Activated CD8-positive, alpha-beta T cell treated with anti-CD3 and anti-CD28 coated beads for 36 hours (primary cell): ENCODE measurements at regions not wholly inside any gene's neighbourhood (a gene's known extent, or its start where the extent isn't known, plus 50 kb on each side); places are given as distances from the start of the nearest gene placed in this dataset.

Experiments used
- ATAC-seq: fragments of 200-7000 bp; cut with Tn5 transposase; one replicate; pipeline ENCODE4 v1.10.0; 2021; ENCODE audit warnings: mild to moderate bottlenecking, moderate library complexity
- CTCF ChIA-PET: fragments of 350-600 bp; sonication (Branson Sonifier 250); formaldehyde crosslinking; loops from one replicate; lab custom pipeline; 2021; ENCODE audit warnings: antibody characterized with exemption; lab: Charles Lee
- POLR2A ChIA-PET: fragments of 350-600 bp; sonication (Branson Sonifier 250); formaldehyde crosslinking; loops from one replicate; lab custom pipeline; 2021; ENCODE audit warnings: antibody characterized with exemption; lab: Charles Lee
- DNase-seq: peaks from one replicate; pipeline ENCODE4 v3.0.0-alpha.2; 2020
- H3K27ac Mint-ChIP-seq: one replicate; pipeline ENCODE4 v1.8.0; 2021; ENCODE audit warnings: mild to moderate bottlenecking, mixed read lengths
- H3K27me3 Mint-ChIP-seq: one replicate; pipeline ENCODE4 v1.8.0; 2021; ENCODE audit warnings: mixed read lengths
- H3K36me3 Mint-ChIP-seq: one replicate; pipeline ENCODE4 v1.8.0; 2021; ENCODE audit warnings: low read depth, mixed read lengths
- H3K4me1 Mint-ChIP-seq: one replicate; pipeline ENCODE4 v1.8.0; 2021; ENCODE audit warnings: low read depth, mixed read lengths
- H3K4me3 Mint-ChIP-seq: one replicate; pipeline ENCODE4 v1.8.0; 2021; ENCODE audit warnings: mild to moderate bottlenecking, moderate library complexity, mixed read lengths
- H3K9me3 Mint-ChIP-seq: one replicate; pipeline ENCODE4 v1.8.0; 2021; ENCODE audit warnings: mixed read lengths
- intact Hi-C: fragments of 100-400 bp; cut with micrococcal nuclease; formaldehyde crosslinking; loops from one replicate; pipeline ENCODE4 v1.10.0; 2022
- TF ChIP-seq, protein P1 (sequence below): fragments of 200-600 bp; IDR thresholded peaks from one replicate; pipeline ENCODE4 v1.8.0; 2022; ENCODE audit warnings: antibody characterized with exemption, mild to moderate bottlenecking

DNA sequence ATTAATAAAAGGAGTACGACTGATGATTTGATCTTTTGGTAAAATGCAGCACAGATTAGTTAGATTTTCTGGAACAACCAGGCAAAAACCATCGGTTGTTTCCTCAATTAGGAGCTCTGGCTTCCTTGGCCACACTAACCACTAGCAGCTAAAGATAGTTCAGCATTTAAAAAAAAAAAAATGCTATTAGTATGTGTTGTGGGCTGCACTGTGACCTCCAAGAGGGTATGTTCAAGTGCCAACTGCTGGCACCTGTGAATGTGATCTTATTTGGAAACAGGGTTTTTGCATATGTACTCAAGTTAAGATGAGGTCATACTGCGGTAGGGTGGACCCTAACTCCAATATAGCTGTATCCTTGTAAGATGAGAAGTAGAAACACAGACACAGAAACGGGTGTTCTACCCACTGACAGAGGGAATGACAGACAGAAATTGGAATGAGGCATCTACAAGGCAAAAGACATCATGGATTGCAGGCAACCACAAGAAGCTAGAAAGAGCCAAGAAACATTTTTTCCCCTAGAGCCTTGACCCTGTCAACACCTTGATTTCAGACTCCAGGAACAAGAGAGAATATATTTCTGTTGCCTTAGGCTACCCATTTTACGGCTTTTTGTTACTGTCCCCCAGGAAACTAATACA, 534.6 kb upstream of the ROBO2 start:
- intact Hi-C loops: no loop called here
- TF ChIP-seq, protein P1, sequence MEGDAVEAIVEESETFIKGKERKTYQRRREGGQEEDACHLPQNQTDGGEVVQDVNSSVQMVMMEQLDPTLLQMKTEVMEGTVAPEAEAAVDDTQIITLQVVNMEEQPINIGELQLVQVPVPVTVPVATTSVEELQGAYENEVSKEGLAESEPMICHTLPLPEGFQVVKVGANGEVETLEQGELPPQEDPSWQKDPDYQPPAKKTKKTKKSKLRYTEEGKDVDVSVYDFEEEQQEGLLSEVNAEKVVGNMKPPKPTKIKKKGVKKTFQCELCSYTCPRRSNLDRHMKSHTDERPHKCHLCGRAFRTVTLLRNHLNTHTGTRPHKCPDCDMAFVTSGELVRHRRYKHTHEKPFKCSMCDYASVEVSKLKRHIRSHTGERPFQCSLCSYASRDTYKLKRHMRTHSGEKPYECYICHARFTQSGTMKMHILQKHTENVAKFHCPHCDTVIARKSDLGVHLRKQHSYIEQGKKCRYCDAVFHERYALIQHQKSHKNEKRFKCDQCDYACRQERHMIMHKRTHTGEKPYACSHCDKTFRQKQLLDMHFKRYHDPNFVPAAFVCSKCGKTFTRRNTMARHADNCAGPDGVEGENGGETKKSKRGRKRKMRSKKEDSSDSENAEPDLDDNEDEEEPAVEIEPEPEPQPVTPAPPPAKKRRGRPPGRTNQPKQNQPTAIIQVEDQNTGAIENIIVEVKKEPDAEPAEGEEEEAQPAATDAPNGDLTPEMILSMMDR: no peak
- ATAC-seq (no peak), DNase-seq (no peak)
- Mint-ChIP-seq H3K4me1 (no peaks in the 10 kb centered on the region), H3K4me3 (no peak overlapping the region), H3K9me3 (peaks cover 10% of the 10 kb centered on the region), H3K27ac (no peak overlapping the region), H3K27me3 (no peaks in the 10 kb centered on the region), H3K36me3 (no peaks in the 10 kb centered on the region)
- POLR2A ChIA-PET: no interaction called here
- CTCF ChIA-PET: no interaction called here

DNA sequence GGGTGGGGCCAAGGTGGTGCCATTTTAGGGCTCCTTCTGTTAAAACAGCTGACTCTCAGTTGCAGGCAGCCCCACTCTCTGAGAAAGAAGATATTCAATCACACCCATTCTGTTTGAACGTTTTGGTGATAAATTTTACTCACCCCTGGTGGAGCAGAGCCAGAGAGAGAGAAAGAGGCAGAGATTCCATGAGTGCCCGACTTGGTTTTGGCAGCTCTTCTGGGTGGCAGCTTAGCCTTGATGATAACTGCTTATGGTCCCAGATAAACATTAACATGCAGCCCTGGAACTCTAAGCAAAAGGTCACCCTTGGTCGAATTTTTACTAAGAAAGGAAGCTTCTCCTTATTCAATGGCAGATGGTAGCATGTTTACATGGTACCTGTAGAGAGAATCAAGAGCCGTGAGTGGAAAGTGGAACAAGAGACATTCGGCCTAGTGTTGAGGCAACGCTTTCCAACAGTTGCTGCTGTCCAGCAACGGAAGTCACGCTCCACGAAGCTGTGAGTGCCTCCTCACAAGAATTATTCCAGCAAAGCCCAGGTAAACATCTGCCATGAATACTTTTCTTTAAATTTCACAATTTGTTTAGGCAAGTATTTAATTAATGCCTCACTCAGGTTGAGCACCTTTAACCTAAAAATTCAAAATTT, 530.6 kb upstream of the ROBO2 start:
- TF ChIP-seq, protein P1: no peak
- Mint-ChIP-seq H3K36me3 (no peaks in the 10 kb centered on the region), H3K9me3 (peaks cover 5% of the 10 kb centered on the region), H3K27me3 (no peaks in the 10 kb centered on the region), H3K27ac (no peak overlapping the region), H3K4me1 (no peaks in the 10 kb centered on the region), H3K4me3 (no peak overlapping the region)
- intact Hi-C loops: no loop called here
- ChIA-PET CTCF (no interaction called here), POLR2A (no interaction called here)
- DNase-seq (no peak), ATAC-seq (no peak)

DNA sequence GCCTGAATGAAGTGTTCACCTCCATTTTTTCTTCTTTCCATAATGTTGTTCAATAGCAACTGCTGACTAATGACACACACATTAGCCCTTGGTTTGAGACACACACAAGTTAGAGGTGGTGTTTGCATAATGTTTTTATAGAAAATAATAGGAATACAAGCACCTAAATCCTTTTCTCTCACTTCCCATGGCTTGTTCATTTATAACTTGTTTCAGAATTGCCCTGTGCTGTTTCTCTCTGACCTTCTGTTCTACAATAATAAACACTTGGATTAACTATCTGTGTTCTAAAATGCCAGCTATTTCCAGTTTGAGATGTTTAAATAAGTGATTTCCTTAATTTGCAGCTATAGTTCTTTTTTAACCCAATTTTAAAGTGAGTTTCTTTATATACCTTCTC, 525.1 kb upstream of the ROBO2 start:
- no peak for ATAC-seq
- H3K9me3 Mint-ChIP-seq: peaks cover 4% of the 10 kb centered on the region
- intact Hi-C loops: no loop called here

DNA sequence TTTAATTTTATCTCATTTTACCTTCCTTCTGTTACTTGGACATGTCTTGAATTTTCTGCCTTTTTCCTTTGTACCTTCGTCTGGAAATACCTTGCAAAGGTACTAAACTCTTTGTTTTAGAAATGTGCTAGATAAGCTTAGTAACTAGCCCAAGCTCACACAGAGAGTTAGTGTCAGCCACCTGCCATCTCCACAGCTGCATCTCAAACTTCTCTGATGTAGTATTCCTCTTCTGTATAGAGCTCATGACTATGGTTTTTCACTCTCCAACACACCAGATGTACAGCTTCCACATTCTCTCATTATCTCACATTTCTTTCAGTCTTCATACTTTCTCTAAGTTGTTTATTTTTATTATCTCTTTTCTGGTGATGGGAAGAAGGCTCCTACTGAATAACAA, 516.6 kb upstream of the ROBO2 start:
- H3K4me3 Mint-ChIP-seq: no peak overlapping the region
- intact Hi-C loops: no loop called here
- POLR2A ChIA-PET: no interaction called here
- CTCF ChIA-PET: no interaction called here
- TF ChIP-seq, protein P1: no peak
- H3K36me3 Mint-ChIP-seq: no peaks in the 10 kb centered on the region
- no peak overlapping the region for H3K27ac Mint-ChIP-seq
- H3K27me3 Mint-ChIP-seq: no peaks in the 10 kb centered on the region
- no peaks in the 10 kb centered on the region for H3K9me3 Mint-ChIP-seq
- ATAC-seq (no peak), DNase-seq (no peak)
- no peaks in the 10 kb centered on the region for H3K4me1 Mint-ChIP-seq

More for the DNA sequence above, 525.1 kb upstream of the ROBO2 start:
- no peak for DNase-seq
- ChIA-PET CTCF (no interaction called here), POLR2A (no interaction called here)
- no peaks in the 10 kb centered on the region for H3K4me1 Mint-ChIP-seq
- H3K4me3 Mint-ChIP-seq: no peak overlapping the region
- TF ChIP-seq, protein P1: no peak
- H3K27me3 Mint-ChIP-seq: no peaks in the 10 kb centered on the region
- H3K36me3 Mint-ChIP-seq: no peaks in the 10 kb centered on the region
- no peak overlapping the region for H3K27ac Mint-ChIP-seq

DNA sequence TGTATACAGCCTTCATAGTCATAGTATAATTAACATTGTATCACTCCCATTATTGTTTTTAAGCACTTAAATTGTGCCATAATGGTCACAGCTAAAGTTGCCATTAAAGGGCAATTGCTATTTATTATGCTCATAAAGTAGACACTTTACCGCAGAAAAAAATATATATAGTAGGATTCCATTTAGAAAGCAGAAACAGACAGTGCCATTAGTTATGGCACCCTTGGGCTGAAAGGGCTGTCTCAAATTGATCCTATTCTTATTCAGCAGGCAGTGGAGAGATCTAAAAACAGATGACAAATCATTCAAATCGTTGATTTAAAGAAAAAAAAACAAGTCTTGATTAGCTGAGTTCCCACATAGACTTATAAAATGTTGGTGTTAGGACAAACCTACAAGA, 514.2 kb upstream of the ROBO2 start:
- ChIA-PET POLR2A (no interaction called here), CTCF (no interaction called here)
- TF ChIP-seq, protein P1: no peak
- no peak overlapping the region for H3K27ac Mint-ChIP-seq
- H3K9me3 Mint-ChIP-seq: no peaks in the 10 kb centered on the region
- intact Hi-C loops: no loop called here
- DNase-seq: no peak
- ATAC-seq: no peak
- H3K36me3 Mint-ChIP-seq: no peaks in the 10 kb centered on the region
- no peaks in the 10 kb centered on the region for H3K27me3 Mint-ChIP-seq
- H3K4me1 Mint-ChIP-seq: no peaks in the 10 kb centered on the region
- H3K4me3 Mint-ChIP-seq: no peak overlapping the region
